ENCODE measurements at regions not wholly inside any gene's neighbourhood (a gene's known extent, or its start where the extent isn't known, plus 50 kb on each side); places are given as distances from the start of the nearest gene placed in this dataset.

- no peak overlapping the region for H3K4me3 ChIP-seq (ENCODE audit: low read length)
- no peak for TF ChIP-seq CTCF (conservative IDR thresholded peaks at IDR 0.05; ENCODE audit: low read depth, low read length)
- no peak for DNase-seq (ENCODE audit: low read depth)
Measured at GRCh38 chr4:65071564-65071963, 598.7 kb downstream of the EPHA5 start.

- no peak for TF ChIP-seq CTCF (conservative IDR thresholded peaks at IDR 0.05; ENCODE audit: low read depth, low read length)
- no peak overlapping the region for H3K4me3 ChIP-seq (ENCODE audit: low read length)
- no peak for DNase-seq (ENCODE audit: low read depth)
Measured at GRCh38 chr4:65069177-65069576, 601.1 kb downstream of the EPHA5 start.

- no peak overlapping the region for H3K4me3 ChIP-seq (ENCODE audit: low read length)
- DNase-seq (ENCODE audit: low read depth) = no peak
- no peak for TF ChIP-seq CTCF (conservative IDR thresholded peaks at IDR 0.05; ENCODE audit: low read depth, low read length)
Measured at GRCh38 chr4:65066106-65066505, 604.2 kb downstream of the EPHA5 start.

- TF ChIP-seq CTCF (conservative IDR thresholded peaks at IDR 0.05; ENCODE audit: low read depth, low read length) = no peak
- DNase-seq (ENCODE audit: low read depth) = no peak
- no peak overlapping the region for H3K4me3 ChIP-seq (ENCODE audit: low read length)
Measured at GRCh38 chr4:65063601-65064000, 606.7 kb downstream of the EPHA5 start.

GRCh38 chr4:65050786-65051185 lies 619.5 kb downstream of the EPHA5 start:
- DNase-seq (ENCODE audit: low read depth) = no peak
- TF ChIP-seq CTCF (conservative IDR thresholded peaks at IDR 0.05; ENCODE audit: low read depth, low read length) = no peak
- no peak overlapping the region for H3K4me3 ChIP-seq (ENCODE audit: low read length)

GRCh38 chr4:65046192-65047133 lies 623.8 kb downstream of the EPHA5 start:
- no peak for TF ChIP-seq CTCF (conservative IDR thresholded peaks at IDR 0.05; ENCODE audit: low read depth, low read length)
- peak; percentile 27 for DNase-seq (ENCODE audit: low read depth)
- H3K4me3 ChIP-seq (ENCODE audit: low read length) = no peak overlapping the region

- no peak for DNase-seq (ENCODE audit: low read depth)
- no peak overlapping the region for H3K4me3 ChIP-seq (ENCODE audit: low read length)
- TF ChIP-seq CTCF (conservative IDR thresholded peaks at IDR 0.05; ENCODE audit: low read depth, low read length) = peak; percentile 61
Measured at GRCh38 chr4:65033899-65034298, 624.6 kb upstream of the TECRL start.
